Stomach (tissue), 4 donors: ENCODE measurements at regions not wholly inside any gene's neighbourhood (a gene's known extent, or its start where the extent isn't known, plus 50 kb on each side); places are given as distances from the start of the nearest gene placed in this dataset.

ENCODE experiments used
- EP300 ChIP-seq: sonication (generic); formaldehyde crosslinking; IDR thresholded peaks from one replicate; pipeline ENCODE4 v1.6.1; 2017; ENCODE audit warnings: antibody characterized with exemption
- POLR2A ChIP-seq, 4 donors: fragments of 450-650 bp; IDR thresholded peaks; one replicate each; pipeline ENCODE4 v1.6.1; 2016; ENCODE audit warnings: antibody characterized with exemption in 4 of 4, control low read depth in 2 of 4, mild to moderate bottlenecking in 1 of 4, moderate library complexity in 1 of 4
- POLR2AphosphoS5 ChIP-seq, 3 donors: sonication (generic); formaldehyde crosslinking; IDR thresholded peaks; one replicate each; pipeline ENCODE4 v1.6.1; 2016; ENCODE audit warnings: antibody characterized with exemption in 3 of 3
- TF ChIP-seq, protein P1 (sequence below), 7 experiments: fragments of 450-650 bp in 4 of 7; fragments of 200-600 bp in 3 of 7; sonication (generic) in 3 of 7; IDR thresholded peaks; one replicate each; pipeline ENCODE4 v1.5.1; 2016 to 2019; ENCODE audit warnings: antibody characterized with exemption in 7 of 7, control low read depth in 2 of 7, mild to moderate bottlenecking in 1 of 7

DNA sequence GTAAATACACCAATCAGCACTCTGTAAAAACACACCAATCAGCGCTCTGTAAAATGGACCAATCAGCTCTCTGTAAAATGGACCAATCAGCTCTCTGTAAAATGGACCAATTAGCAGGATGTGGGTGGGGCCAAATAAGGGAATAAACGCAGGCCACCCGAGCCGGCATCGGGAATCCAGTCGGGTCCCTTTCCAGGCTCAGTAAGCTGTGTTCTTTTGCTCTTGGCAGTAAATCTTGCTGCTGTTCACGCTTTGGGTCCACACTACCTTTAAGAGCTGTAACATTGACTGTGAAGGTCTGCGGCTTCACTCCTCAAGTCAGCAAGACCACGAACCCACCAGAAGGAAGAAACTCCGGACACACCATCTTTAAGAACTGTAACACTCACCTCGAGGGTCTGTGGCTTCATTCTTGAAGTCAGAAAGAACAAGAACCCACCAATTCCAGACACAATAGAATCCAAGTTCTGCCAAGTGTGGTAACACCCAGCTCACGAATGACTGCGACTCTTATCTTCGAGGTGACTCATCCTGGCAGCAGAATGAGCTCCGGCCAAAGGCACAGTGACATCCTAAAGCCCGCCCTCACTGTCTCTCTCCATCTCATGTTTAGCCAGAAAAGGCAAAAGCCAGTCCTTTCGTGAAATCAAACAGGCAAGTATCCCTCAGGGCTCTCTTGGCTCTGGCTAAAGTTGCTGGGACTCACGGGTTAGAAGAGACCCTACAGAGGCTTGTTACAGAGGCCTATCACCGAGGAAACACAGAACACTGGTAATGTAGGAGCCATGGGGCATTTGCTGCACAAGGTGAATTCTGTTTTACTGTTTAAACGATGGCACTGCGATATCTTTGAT lies 155.2 kb downstream of the FAM43A start:
- TF ChIP-seq, protein P1, sequence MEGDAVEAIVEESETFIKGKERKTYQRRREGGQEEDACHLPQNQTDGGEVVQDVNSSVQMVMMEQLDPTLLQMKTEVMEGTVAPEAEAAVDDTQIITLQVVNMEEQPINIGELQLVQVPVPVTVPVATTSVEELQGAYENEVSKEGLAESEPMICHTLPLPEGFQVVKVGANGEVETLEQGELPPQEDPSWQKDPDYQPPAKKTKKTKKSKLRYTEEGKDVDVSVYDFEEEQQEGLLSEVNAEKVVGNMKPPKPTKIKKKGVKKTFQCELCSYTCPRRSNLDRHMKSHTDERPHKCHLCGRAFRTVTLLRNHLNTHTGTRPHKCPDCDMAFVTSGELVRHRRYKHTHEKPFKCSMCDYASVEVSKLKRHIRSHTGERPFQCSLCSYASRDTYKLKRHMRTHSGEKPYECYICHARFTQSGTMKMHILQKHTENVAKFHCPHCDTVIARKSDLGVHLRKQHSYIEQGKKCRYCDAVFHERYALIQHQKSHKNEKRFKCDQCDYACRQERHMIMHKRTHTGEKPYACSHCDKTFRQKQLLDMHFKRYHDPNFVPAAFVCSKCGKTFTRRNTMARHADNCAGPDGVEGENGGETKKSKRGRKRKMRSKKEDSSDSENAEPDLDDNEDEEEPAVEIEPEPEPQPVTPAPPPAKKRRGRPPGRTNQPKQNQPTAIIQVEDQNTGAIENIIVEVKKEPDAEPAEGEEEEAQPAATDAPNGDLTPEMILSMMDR (IDR thresholded peaks at IDR 0.05), result no peak
- no peak for TF ChIP-seq POLR2AphosphoS5 (IDR thresholded peaks at IDR 0.05)
- TF ChIP-seq EP300, result no peak
- no peak for TF ChIP-seq POLR2A (IDR thresholded peaks at IDR 0.05)
